ENCODE measurements at regions not wholly inside any gene's neighbourhood (a gene's known extent, or its start where the extent isn't known, plus 50 kb on each side); places are given as distances from the start of the nearest gene placed in this dataset.

- H3K4me2 ChIP-seq (ENCODE audit: low read length, poor library complexity, severe bottlenecking): no peak overlapping the region
- no peaks in the 10 kb centered on the region for H3K79me1 ChIP-seq (replicated peaks; ENCODE audit: low read length, poor library complexity, severe bottlenecking)
- H2AK5ac ChIP-seq (ENCODE audit: low read length, severe bottlenecking): no peak overlapping the region
- H2BK15ac ChIP-seq (ENCODE audit: low read depth, poor library complexity, severe bottlenecking): no peak overlapping the region
- no peak overlapping the region for H4K91ac ChIP-seq (ENCODE audit: low read length)
- no peak overlapping the region for H2BK12ac ChIP-seq (ENCODE audit: low read length in 2 of 2)
- no peak overlapping the region for H2BK5ac ChIP-seq (ENCODE audit: low read depth, low read length, poor library complexity, severe bottlenecking)
- no peak overlapping the region for H3K4me3 ChIP-seq (ENCODE audit: insufficient read depth in 1 of 2, low read depth in 1 of 2, low read length in 2 of 2)
- DNase-seq: peak; percentile 53
- peak overlapping the region; percentile 84 for H3K27ac ChIP-seq (ENCODE audit: low read length, poor library complexity, severe bottlenecking)
- no peak overlapping the region for H3K23ac ChIP-seq (ENCODE audit: low read length in 2 of 2)
- no peak overlapping the region for H3K9ac ChIP-seq (ENCODE audit: low read length)
- H2AFZ ChIP-seq (ENCODE audit: low read depth, low read length): no peak overlapping the region
- H3K18ac ChIP-seq (ENCODE audit: low read depth in 1 of 2, low read length in 2 of 2): no peak overlapping the region
- no peak overlapping the region for H2BK120ac ChIP-seq (ENCODE audit: low read depth, low read length)
- H3K4me1 ChIP-seq (ENCODE audit: control insufficient read depth, insufficient read depth, low read depth, low read length): peaks cover 4% of the 10 kb centered on the region
- 89% methylated on average over 10 of the region's 10 CpGs for WGBS
- peak overlapping the region in 1 of 2 experiments; percentile 33 for H3K4ac ChIP-seq (ENCODE audit: low read depth in 1 of 2, low read length in 2 of 2)
- peaks cover 9% of the 10 kb centered on the region for H3K9me3 ChIP-seq (ENCODE audit: control insufficient read depth, low read length)
- no peak overlapping the region for H3K14ac ChIP-seq (ENCODE audit: low read length in 2 of 2)
- peak overlapping the region; percentile 10 for H4K8ac ChIP-seq (ENCODE audit: low read length)
- H3K36me3 ChIP-seq (ENCODE audit: control insufficient read depth in 1 of 2, insufficient read depth in 2 of 2, low read depth in 1 of 2, low read length in 2 of 2): no peaks in the 10 kb centered on the region
- H3K27me3 ChIP-seq (ENCODE audit: control insufficient read depth in 1 of 2, insufficient read depth in 1 of 2, low read length in 2 of 2): peaks cover 0 to 7% of the 10 kb centered on the region in 2 experiments
These were observed 208.4 kb downstream of the C12orf75 start for GRCh38 chr12:105538880-105539279.

DNA sequence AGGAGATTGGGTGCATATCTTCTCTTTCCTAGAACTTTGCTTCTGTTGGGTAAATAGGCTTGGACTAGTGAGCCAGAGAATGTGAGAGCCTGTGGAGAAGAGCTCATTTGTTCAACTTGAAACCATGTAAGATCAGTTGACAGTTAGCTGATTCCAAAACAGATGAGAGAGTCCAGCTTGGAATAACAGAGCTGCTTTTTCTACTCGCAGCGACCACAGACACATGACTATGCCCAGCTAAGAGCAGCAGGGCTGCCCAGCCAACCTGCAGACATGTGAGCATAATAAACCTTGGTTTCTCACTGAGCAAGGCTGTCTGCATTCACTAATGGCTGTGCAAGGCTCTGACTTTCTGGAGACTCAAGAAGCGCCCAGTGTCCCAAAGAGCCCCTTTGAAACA, 209.2 kb downstream of the C12orf75 start:
- peak overlapping the region; percentile 84 for H3K27ac ChIP-seq (ENCODE audit: low read length, poor library complexity, severe bottlenecking)
- H3K23ac ChIP-seq (ENCODE audit: low read length in 2 of 2): no peak overlapping the region
- no peaks in the 10 kb centered on the region for H3K79me1 ChIP-seq (replicated peaks; ENCODE audit: low read length, poor library complexity, severe bottlenecking)
- no peak overlapping the region for H4K8ac ChIP-seq (ENCODE audit: low read length)
- no peak overlapping the region for H2BK12ac ChIP-seq (ENCODE audit: low read length in 2 of 2)
- no peak overlapping the region for H3K4ac ChIP-seq (ENCODE audit: low read depth in 1 of 2, low read length in 2 of 2)
- H2BK5ac ChIP-seq (ENCODE audit: low read depth, low read length, poor library complexity, severe bottlenecking): no peak overlapping the region
- peak overlapping the region; percentile 1 for H2AK5ac ChIP-seq (ENCODE audit: low read length, severe bottlenecking)
- no peak overlapping the region for H3K4me2 ChIP-seq (ENCODE audit: low read length, poor library complexity, severe bottlenecking)
- no peak overlapping the region for H2AFZ ChIP-seq (ENCODE audit: low read depth, low read length)
- H2BK15ac ChIP-seq (ENCODE audit: low read depth, poor library complexity, severe bottlenecking): no peak overlapping the region
- 95% methylated on average over 3 of the region's 3 CpGs for WGBS
- no peak overlapping the region for H3K14ac ChIP-seq (ENCODE audit: low read length in 2 of 2)
- H3K4me1 ChIP-seq (ENCODE audit: control insufficient read depth, insufficient read depth, low read depth, low read length): peaks cover 4% of the 10 kb centered on the region
- no peak overlapping the region for H3K9ac ChIP-seq (ENCODE audit: low read length)
- H3K18ac ChIP-seq (ENCODE audit: low read depth in 1 of 2, low read length in 2 of 2): no peak overlapping the region
- H3K4me3 ChIP-seq (ENCODE audit: insufficient read depth in 1 of 2, low read depth in 1 of 2, low read length in 2 of 2): no peak overlapping the region
- no peaks in the 10 kb centered on the region for H3K36me3 ChIP-seq (ENCODE audit: control insufficient read depth in 1 of 2, insufficient read depth in 2 of 2, low read depth in 1 of 2, low read length in 2 of 2)
- peaks cover 7% of the 10 kb centered on the region for H3K9me3 ChIP-seq (ENCODE audit: control insufficient read depth, low read length)
- no peak overlapping the region for H4K91ac ChIP-seq (ENCODE audit: low read length)
- peaks cover 0 to 7% of the 10 kb centered on the region in 2 experiments for H3K27me3 ChIP-seq (ENCODE audit: control insufficient read depth in 1 of 2, insufficient read depth in 1 of 2, low read length in 2 of 2)
- no peak for DNase-seq
- no peak overlapping the region for H2BK120ac ChIP-seq (ENCODE audit: low read depth, low read length)

DNA sequence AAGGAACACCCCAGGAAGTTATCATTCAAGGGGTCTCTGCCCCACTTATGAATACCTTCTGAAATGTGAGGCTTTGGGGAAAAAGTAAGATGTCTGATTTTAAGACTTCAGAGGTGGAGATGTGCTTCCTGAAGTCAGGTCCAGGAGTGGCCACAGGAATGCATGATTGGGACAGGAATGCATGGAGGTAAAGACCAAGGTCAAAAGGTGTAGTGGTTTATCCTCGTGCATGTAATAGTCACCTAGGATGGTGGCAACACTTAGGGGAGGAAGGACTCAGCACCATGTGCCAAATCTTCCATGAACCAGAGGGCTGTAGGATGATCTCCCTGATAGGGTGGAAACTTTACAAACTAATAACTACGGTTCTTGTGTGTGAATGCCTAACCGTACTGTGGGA, 217.3 kb downstream of the C12orf75 start:
- Histone ChIP-seq H3K4me3 (ENCODE audit: insufficient read depth in 1 of 2, low read depth in 1 of 2, low read length in 2 of 2) (no peak overlapping the region), H3K9ac (ENCODE audit: low read length) (no peak overlapping the region), H2BK12ac (ENCODE audit: low read length in 2 of 2) (no peak overlapping the region), H3K14ac (ENCODE audit: low read length in 2 of 2) (no peak overlapping the region), H2AFZ (ENCODE audit: low read depth, low read length) (no peak overlapping the region), H3K23ac (ENCODE audit: low read length in 2 of 2) (no peak overlapping the region), H3K27ac (ENCODE audit: low read length, poor library complexity, severe bottlenecking) (no peak overlapping the region), H3K27me3 (ENCODE audit: control insufficient read depth in 1 of 2, insufficient read depth in 1 of 2, low read length in 2 of 2) (no peaks in the 10 kb centered on the region), H3K9me3 (ENCODE audit: control insufficient read depth, low read length) (peaks cover 10% of the 10 kb centered on the region), H3K36me3 (ENCODE audit: control insufficient read depth in 1 of 2, insufficient read depth in 2 of 2, low read depth in 1 of 2, low read length in 2 of 2) (no peaks in the 10 kb centered on the region), H2BK120ac (ENCODE audit: low read depth, low read length) (no peak overlapping the region), H3K4me1 (ENCODE audit: control insufficient read depth, insufficient read depth, low read depth, low read length) (peaks cover 2% of the 10 kb centered on the region), H3K4me2 (ENCODE audit: low read length, poor library complexity, severe bottlenecking) (no peak overlapping the region), H3K18ac (ENCODE audit: low read depth in 1 of 2, low read length in 2 of 2) (no peak overlapping the region), H3K4ac (ENCODE audit: low read depth in 1 of 2, low read length in 2 of 2) (no peak overlapping the region), H4K91ac (ENCODE audit: low read length) (no peak overlapping the region), H3K79me1 (replicated peaks; ENCODE audit: low read length, poor library complexity, severe bottlenecking) (no peaks in the 10 kb centered on the region), H2BK15ac (ENCODE audit: low read depth, poor library complexity, severe bottlenecking) (no peak overlapping the region), H2AK5ac (ENCODE audit: low read length, severe bottlenecking) (no peak overlapping the region), H2BK5ac (ENCODE audit: low read depth, low read length, poor library complexity, severe bottlenecking) (no peak overlapping the region), H4K8ac (ENCODE audit: low read length) (no peak overlapping the region)
- DNase-seq: no peak
- WGBS: 90% methylated on average over 3 of the region's 3 CpGs

GRCh38 chr12:105548626-105549025, 218.1 kb downstream of the C12orf75 start:
- Histone ChIP-seq H3K4me2 (ENCODE audit: low read length, poor library complexity, severe bottlenecking) (no peak overlapping the region), H3K9ac (ENCODE audit: low read length) (no peak overlapping the region), H3K4me3 (ENCODE audit: insufficient read depth in 1 of 2, low read depth in 1 of 2, low read length in 2 of 2) (no peak overlapping the region), H3K9me3 (ENCODE audit: control insufficient read depth, low read length) (peaks cover 10% of the 10 kb centered on the region), H2AK5ac (ENCODE audit: low read length, severe bottlenecking) (no peak overlapping the region), H4K8ac (ENCODE audit: low read length) (no peak overlapping the region), H2BK5ac (ENCODE audit: low read depth, low read length, poor library complexity, severe bottlenecking) (no peak overlapping the region), H3K4ac (ENCODE audit: low read depth in 1 of 2, low read length in 2 of 2) (no peak overlapping the region), H3K36me3 (ENCODE audit: control insufficient read depth in 1 of 2, insufficient read depth in 2 of 2, low read depth in 1 of 2, low read length in 2 of 2) (no peaks in the 10 kb centered on the region), H3K27ac (ENCODE audit: low read length, poor library complexity, severe bottlenecking) (no peak overlapping the region), H3K4me1 (ENCODE audit: control insufficient read depth, insufficient read depth, low read depth, low read length) (peaks cover 2% of the 10 kb centered on the region), H3K79me1 (replicated peaks; ENCODE audit: low read length, poor library complexity, severe bottlenecking) (no peaks in the 10 kb centered on the region), H2BK12ac (ENCODE audit: low read length in 2 of 2) (no peak overlapping the region), H2BK15ac (ENCODE audit: low read depth, poor library complexity, severe bottlenecking) (no peak overlapping the region), H3K27me3 (ENCODE audit: control insufficient read depth in 1 of 2, insufficient read depth in 1 of 2, low read length in 2 of 2) (no peaks in the 10 kb centered on the region), H3K14ac (ENCODE audit: low read length in 2 of 2) (no peak overlapping the region), H2BK120ac (ENCODE audit: low read depth, low read length) (no peak overlapping the region), H3K23ac (ENCODE audit: low read length in 2 of 2) (no peak overlapping the region), H2AFZ (ENCODE audit: low read depth, low read length) (no peak overlapping the region), H4K91ac (ENCODE audit: low read length) (no peak overlapping the region), H3K18ac (ENCODE audit: low read depth in 1 of 2, low read length in 2 of 2) (no peak overlapping the region)
- DNase-seq: no peak
- 89% methylated on average over 3 of the region's 3 CpGs for WGBS

All from mesenchymal stem cell (in vitro differentiated cells and primary cell).